SH-SY5Y (cell line): ENCODE measurements at regions not wholly inside any gene's neighbourhood (a gene's known extent, or its start where the extent isn't known, plus 50 kb on each side); places are given as distances from the start of the nearest gene placed in this dataset.

ENCODE experiments used
- GATA2 ChIP-seq: IDR thresholded peaks from 2 replicates; pipeline ENCODE4 v1.6.1; 2011; ENCODE audit warnings: mild to moderate bottlenecking, low read depth, low read length
- GATA3 ChIP-seq: IDR thresholded peaks from 2 replicates; pipeline ENCODE4 v1.6.1; 2011; ENCODE audit warnings: low read depth, mild to moderate bottlenecking, low read length, moderate library complexity

DNA sequence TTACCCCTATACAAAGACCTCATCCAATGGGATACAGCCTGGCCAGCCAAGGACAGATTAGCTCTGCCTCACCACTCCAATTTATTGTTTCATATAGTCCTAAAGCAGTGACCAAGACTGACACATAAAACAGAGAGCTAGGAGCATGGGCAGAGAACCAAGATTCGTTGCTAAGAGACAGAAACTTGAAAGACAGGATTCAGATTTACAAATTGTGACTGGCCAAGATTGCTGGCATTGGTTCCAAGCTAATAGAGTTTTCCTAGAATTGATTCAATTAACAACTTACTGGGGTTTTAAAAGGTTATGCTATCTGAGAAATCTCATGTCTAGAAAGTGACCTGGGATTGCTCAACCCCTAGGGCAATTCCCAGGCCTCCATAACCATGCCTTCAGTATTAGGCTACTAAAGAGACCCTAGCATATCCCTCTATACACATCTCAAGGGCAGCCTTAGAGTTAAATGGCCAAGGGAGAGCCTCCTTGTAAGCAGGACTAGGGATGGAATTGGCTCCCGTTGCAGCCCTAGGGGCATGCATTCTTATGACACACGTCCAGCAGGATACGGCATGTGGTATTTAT, 75.6 kb downstream of the ICOS start:
- TF ChIP-seq GATA3 (peak; percentile 88), GATA2 (peak; percentile 91)

DNA sequence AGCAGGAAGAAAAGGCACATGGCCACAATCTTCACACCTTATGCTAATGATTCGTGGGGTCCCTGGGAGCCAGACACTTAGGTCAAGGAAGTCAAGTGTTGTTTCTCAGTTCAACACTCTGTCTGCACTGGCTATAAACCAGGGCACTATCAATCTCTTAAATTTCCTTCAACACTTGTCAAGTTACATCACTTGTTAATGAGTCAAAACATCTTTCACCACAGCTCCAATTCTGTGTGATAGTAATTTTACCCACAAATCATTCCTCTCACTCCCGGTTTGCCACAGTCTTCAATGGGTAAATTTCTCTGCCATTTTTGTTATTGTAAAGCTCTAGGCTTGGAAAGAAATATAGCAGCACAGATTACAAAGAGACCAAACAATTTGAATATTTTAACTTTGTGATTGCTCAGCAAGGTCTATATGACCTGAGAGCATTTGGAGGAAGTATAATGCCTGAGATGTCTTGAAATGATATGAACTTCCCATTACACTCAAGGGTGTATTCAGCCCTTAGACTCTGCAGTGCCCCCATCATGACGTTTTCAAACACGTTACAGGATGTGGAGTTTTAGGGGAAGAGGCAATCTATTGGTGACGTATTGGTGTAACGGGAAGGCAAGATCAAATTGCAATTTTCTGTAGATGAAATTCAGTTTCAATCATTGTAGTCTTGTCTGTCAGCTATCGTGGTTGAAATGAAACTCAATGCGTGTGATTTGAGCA, 78.7 kb downstream of the ICOS start:
- TF ChIP-seq GATA3 = no peak
- TF ChIP-seq GATA2 = no peak

DNA sequence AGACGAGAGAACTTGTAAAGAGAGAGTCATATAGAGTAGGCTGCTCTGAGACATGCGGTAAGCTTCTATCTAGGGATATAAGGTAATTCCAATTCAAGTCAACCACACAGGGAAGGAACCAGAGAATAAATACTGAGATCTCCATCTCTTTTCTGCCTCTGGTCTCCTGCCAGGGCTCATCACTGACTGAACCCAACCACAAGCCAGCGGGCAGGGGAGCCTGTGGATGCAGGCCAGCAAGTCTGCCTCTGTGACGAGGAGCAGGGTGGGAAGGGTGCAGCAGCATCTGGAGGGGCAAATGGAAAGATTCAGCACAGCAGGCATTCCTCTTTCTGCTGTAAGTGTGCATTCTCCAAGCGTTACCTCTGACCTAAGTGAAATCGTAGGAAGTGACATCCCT, 82.2 kb downstream of the ICOS start:
- TF ChIP-seq GATA2 (no peak), GATA3 (no peak)

DNA sequence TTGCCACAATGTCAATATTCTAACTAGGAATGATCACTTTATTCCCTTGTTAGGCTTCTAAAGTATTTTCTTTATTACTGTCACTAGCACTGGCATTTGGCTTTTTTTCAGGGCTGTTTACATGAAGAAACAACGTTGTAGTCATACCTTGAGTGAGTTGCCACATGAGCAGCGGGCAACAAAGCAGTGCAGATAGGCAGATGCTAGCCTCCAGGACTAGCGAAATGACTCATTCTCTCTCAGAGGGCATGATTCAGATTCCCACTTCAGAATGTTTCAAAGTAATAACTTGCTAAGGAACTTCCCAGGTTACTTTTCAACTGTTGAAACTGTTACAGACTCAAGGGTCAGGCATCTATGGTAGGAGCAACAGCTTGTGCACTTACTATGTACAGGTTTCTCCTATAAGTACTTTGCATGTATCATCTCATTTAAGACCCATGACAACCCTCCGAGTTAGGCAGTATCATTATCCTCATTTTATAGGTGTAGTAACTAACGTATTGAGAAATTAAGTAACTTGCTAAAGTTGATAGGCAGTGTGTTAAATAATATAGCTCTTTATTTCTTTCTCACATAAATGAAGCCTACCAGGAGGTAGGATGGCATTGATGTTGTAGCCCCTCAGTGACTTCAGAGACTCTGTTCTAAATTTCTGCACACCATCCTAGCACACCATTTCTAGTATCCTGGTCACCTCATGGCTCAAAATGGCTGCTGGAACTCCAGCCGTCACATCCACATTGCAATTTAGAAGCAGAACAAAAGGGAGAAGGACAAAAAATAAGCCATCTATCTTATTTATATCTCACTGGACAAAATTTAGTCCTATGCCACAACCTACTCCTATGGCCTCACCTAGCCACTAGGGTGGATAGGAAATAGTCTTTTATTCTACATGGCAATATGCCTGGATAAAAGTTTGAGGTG, 83.3 kb downstream of the ICOS start:
- no peak for TF ChIP-seq GATA2
- no peak for TF ChIP-seq GATA3

DNA sequence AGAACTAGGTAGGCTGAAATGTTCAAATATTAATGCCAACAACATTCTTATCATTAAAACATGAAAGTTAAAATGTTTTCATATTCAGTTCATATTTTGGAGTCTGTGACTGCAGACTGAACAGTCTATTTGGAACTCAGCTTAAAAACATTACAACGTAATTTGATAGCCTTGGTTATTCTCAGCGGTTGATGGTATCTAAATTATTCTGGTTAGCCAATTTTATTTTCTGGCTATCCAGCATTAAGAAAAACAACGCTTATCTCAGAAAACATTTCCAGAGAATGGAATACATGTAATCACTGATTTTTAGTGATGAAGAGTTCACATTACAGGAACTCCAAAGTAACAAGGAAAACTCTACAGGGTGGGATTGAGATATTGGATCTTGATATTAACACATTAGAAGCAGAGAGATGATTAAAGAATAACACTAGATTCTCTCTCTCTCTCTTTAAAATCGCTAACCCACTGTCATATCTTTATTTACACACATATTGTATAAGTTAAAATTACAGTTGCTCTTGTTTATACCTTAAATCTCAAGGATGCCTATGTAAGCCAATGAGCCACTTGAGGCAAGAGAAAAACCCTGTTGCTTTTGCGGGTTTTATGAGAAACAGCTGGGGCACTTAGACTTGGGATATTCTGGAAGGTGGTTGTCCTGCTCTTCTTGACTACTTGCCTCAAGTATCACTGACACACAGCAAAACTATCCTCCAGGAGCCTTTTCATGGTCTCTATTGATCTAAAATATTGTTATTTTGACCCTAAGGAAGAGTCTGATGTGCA, 84.9 kb downstream of the ICOS start:
- TF ChIP-seq GATA2 (peak; percentile 36; the same call in 1 of the 2 replicates), GATA3 (peak; percentile 84)

DNA sequence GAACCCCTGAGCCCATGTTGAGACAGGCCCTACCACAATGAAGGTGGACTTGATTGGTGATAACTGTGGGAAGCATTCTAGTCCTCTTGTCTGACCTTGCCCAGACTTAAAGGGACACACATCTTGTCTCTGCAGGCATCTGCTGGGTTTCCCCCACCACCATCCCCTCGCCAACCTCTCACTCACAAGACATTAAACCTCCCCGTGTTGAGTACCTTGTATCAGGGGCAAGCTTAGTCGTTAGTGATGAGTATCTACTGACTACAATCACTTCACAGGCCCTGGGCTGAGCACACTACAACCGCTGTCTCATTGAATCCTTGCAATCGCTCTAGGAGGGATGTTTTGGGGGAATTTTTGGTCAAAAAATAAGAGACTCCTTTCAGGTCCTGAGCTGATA, 86.0 kb downstream of the ICOS start:
- TF ChIP-seq GATA3 = no peak
- no peak for TF ChIP-seq GATA2

- TF ChIP-seq GATA2 (no peak), GATA3 (no peak)
These were observed 86.5 kb downstream of the ICOS start for GRCh38 chr2:204023088-204023487.

GRCh38 chr2:204024503-204024902, 87.9 kb downstream of the ICOS start:
- no peak for TF ChIP-seq GATA2
- no peak for TF ChIP-seq GATA3

GRCh38 chr2:204024906-204025475, 88.4 kb downstream of the ICOS start:
- TF ChIP-seq GATA2 = no peak
- no peak for TF ChIP-seq GATA3

DNA sequence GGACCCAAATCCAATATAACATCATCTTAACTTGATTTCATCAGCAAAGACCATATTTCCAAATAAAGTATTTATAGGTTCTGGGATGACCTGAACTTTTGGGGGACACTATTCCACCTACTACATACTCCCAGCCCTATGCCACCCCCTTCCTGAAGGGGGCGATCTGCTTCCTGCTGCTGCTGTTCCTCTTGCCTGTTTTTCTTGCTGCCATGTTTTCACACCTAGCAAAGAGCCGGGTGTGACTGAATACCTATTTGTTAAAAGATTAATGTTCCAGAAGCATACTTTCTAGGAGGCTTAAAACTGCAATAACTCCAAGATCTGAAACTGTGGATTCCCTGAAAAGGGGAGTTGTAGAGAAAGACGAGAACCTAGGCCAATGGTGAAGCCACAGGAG, 89.7 kb downstream of the ICOS start:
- TF ChIP-seq GATA2 = no peak
- TF ChIP-seq GATA3 = no peak

GRCh38 chr2:204027091-204027490, 90.5 kb downstream of the ICOS start:
- TF ChIP-seq GATA3 (no peak), GATA2 (no peak)

- TF ChIP-seq GATA2 (no peak), GATA3 (no peak)
These were observed 93.8 kb downstream of the ICOS start for GRCh38 chr2:204030322-204030721.

DNA sequence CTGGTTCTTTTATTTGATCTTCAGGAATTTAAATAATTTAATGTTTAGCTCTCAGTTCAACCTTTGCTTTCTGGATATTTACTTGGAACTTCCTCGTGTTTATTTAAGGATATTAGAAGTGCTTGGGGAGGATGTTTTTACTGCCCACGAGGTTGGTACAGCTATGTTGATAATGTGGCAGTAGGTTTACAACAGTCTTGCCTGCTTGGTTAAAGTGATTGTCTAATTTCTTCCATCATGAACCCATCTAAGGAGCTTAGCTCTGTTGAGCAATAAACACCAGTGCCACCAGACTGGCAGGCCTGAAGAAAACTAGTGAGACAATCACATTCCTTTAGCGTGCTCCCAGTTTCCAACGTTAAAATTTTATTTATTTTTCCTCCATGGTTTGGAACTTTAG, 94.5 kb downstream of the ICOS start:
- TF ChIP-seq GATA2 = no peak
- TF ChIP-seq GATA3 = no peak
